H1 (cell line): ENCODE measurements at regions not wholly inside any gene's neighbourhood (a gene's known extent, or its start where the extent isn't known, plus 50 kb on each side); places are given as distances from the start of the nearest gene placed in this dataset.

Source experiments
- CTCF ChIA-PET: fragments of 300-600 bp; sonication (Branson Sonifier 250); formaldehyde crosslinking; loops from one replicate; lab custom pipeline; 2021; ENCODE audit not compliant: partially characterized antibody; lab: Charles Lee
- POLR2A ChIA-PET: fragments of 300-600 bp; sonication (Branson Sonifier 250); formaldehyde crosslinking; loops from one replicate; lab custom pipeline; 2021; ENCODE audit warnings: inconsistent platforms; ENCODE audit not compliant: partially characterized antibody; lab: Charles Lee
- DNase-seq, 2 experiments: peaks; one replicate each; pipeline versions ENCODE4 v3.0.0 to v3.0.0-alpha.2; 2010 to 2022; ENCODE audit warnings: low spot score in 2 of 2, low read depth in 1 of 2, mixed read lengths in 1 of 2
- FAIRE-seq: peaks from 2 replicates; lab custom pipeline; 2011; peaks lifted over from hg19 to GRCh38; lab: Jason Lieb, UNC
- H2AFZ ChIP-seq: 2 replicates; pipeline ENCODE4 v1.8.1; 2012; ENCODE audit warnings: low read length, inconsistent platforms
- H2AK5ac ChIP-seq: 2 replicates; pipeline ENCODE4 v1.6.1; 2013; ENCODE audit warnings: low read depth, low read length
- H2BK120ac ChIP-seq: replicated peaks from 2 replicates; pipeline ENCODE3; 2013; ENCODE audit warnings: low read depth, low read length, inconsistent platforms
- H2BK12ac ChIP-seq: 2 replicates; pipeline ENCODE4 v1.6.1; 2013; ENCODE audit warnings: low read depth, low read length
- H2BK15ac ChIP-seq: 2 replicates; pipeline ENCODE4 v1.6.1; 2013; ENCODE audit warnings: low read length
- H2BK20ac ChIP-seq: 2 replicates; pipeline ENCODE4 v1.6.1; 2013; ENCODE audit warnings: low read length
- H2BK5ac ChIP-seq: 2 replicates; pipeline ENCODE4 v1.6.1; 2013; ENCODE audit warnings: low read depth, low read length
- H3K14ac ChIP-seq: 2 replicates; pipeline ENCODE4 v1.6.1; 2013; ENCODE audit warnings: inconsistent platforms; ENCODE audit not compliant: insufficient read length
- H3K18ac ChIP-seq: 2 replicates; pipeline ENCODE4 v1.6.1; 2013; ENCODE audit warnings: low read length; ENCODE audit errors: extremely low read depth
- H3K23ac ChIP-seq: 2 replicates; pipeline ENCODE4 v1.6.1; 2013; ENCODE audit warnings: inconsistent platforms; ENCODE audit not compliant: insufficient read length
- H3K23me2 ChIP-seq: 2 replicates; pipeline ENCODE4 v1.6.1; 2013; ENCODE audit warnings: low read depth, low read length
- H3K27ac ChIP-seq: 2 replicates; pipeline ENCODE4 v1.6.1; 2011; ENCODE audit warnings: low read depth, low read length, inconsistent platforms
- H3K27me3 ChIP-seq, 4 experiments: replicated peaks in 1 of 4; 1 replicate in 1 of 4; 2 replicates in 3 of 4; pipeline versions ENCODE4 v1.6.1 to v1.8.1; 2011 to 2013; ENCODE audit warnings: low read length in 3 of 4, mild to moderate bottlenecking in 3 of 4, inconsistent platforms in 2 of 4, mixed read lengths in 2 of 4, moderate library complexity in 1 of 4; ENCODE audit not compliant: control insufficient read depth in 3 of 4, insufficient read depth in 3 of 4; ENCODE audit errors: extremely low read depth in 1 of 4
- H3K36me3 ChIP-seq, 4 experiments: 2 replicates each; pipeline versions ENCODE4 v1.6.1 to v1.8.1; 2011 to 2013; ENCODE audit warnings: mild to moderate bottlenecking in 4 of 4, low read length in 3 of 4, moderate library complexity in 2 of 4, control low read depth in 1 of 4, inconsistent platforms in 1 of 4; ENCODE audit not compliant: insufficient read depth in 4 of 4, control insufficient read depth in 2 of 4
- H3K4ac ChIP-seq: replicated peaks from 2 replicates; pipeline ENCODE3; 2013; ENCODE audit warnings: low read length, low read depth, mixed read lengths, inconsistent platforms; ENCODE audit not compliant: insufficient read length
- H3K4me1 ChIP-seq, 4 experiments: replicated peaks in 1 of 4; 1 replicate in 1 of 4; 2 replicates in 3 of 4; pipeline versions ENCODE4 v1.6.1 to v1.8.1; 2011 to 2013; ENCODE audit warnings: low read length in 3 of 4, inconsistent platforms in 2 of 4, mixed read lengths in 1 of 4; ENCODE audit not compliant: insufficient read depth in 4 of 4, control insufficient read depth in 3 of 4
- H3K4me2 ChIP-seq, 2 experiments: 2 replicates each; pipeline versions ENCODE4 v1.6.1 to v1.8.1; 2011 to 2013; ENCODE audit warnings: low read depth in 2 of 2, low read length in 2 of 2, control low read depth in 1 of 2, inconsistent platforms in 1 of 2, mild to moderate bottlenecking in 1 of 2; ENCODE audit not compliant: insufficient read depth in 1 of 2
- H3K4me3 ChIP-seq, 4 experiments: fragments of 200-600, 300-600 bp in 1 of 4; sonication (generic), shearing (Covaris generic), sonication (Bioruptor Twin) in 1 of 4; 2 replicates each; pipeline versions ENCODE4 v1.5.1 to v1.8.1; 2011 to 2016; ENCODE audit warnings: low read length in 4 of 4, low read depth in 3 of 4, control low read depth in 2 of 4, inconsistent platforms in 2 of 4, mild to moderate bottlenecking in 2 of 4, mixed read lengths in 1 of 4, moderate library complexity in 1 of 4; ENCODE audit not compliant: insufficient read depth in 2 of 4; ENCODE audit errors: extremely low read depth in 1 of 4
- H3K56ac ChIP-seq: replicated peaks from 2 replicates; pipeline ENCODE3; 2013; ENCODE audit warnings: low read depth, mild to moderate bottlenecking, mixed read lengths, low read length, inconsistent platforms; ENCODE audit not compliant: insufficient read length
- H3K79me1 ChIP-seq: 2 replicates; pipeline ENCODE4 v1.6.1; 2013; ENCODE audit warnings: low read depth, low read length, control low read depth
- H3K79me2 ChIP-seq, 2 experiments: 2 replicates each; pipeline versions ENCODE4 v1.6.1 to v1.8.1; 2012 to 2013; ENCODE audit warnings: low read length in 2 of 2, mild to moderate bottlenecking in 2 of 2, inconsistent platforms in 1 of 2; ENCODE audit not compliant: insufficient read depth in 2 of 2, control insufficient read depth in 1 of 2
- H3K9ac ChIP-seq, 4 experiments: replicated peaks in 1 of 4; 1 replicate in 1 of 4; 2 replicates in 3 of 4; pipeline versions ENCODE4 v1.6.1 to v1.8.1; 2011 to 2013; ENCODE audit warnings: low read depth in 3 of 4, low read length in 3 of 4, control low read depth in 2 of 4, mild to moderate bottlenecking in 2 of 4, moderate library complexity in 2 of 4, inconsistent platforms in 1 of 4; ENCODE audit errors: extremely low read depth in 1 of 4
- H3K9me3 ChIP-seq, 2 experiments: 2 replicates each; pipeline versions ENCODE4 v1.6.1 to v1.8.1; 2012 to 2013; ENCODE audit warnings: mild to moderate bottlenecking in 2 of 2, moderate library complexity in 2 of 2, control low read depth in 1 of 2, inconsistent platforms in 1 of 2, low read depth in 1 of 2, low read length in 1 of 2, mixed read lengths in 1 of 2; ENCODE audit not compliant: insufficient read depth in 2 of 2
- H4K20me1 ChIP-seq, 2 experiments: replicated peaks in 1 of 2; 2 replicates each; pipeline versions ENCODE3 to v1.8.1; 2011 to 2013; ENCODE audit warnings: inconsistent platforms in 2 of 2, low read length in 2 of 2, mild to moderate bottlenecking in 1 of 2; ENCODE audit not compliant: insufficient read depth in 2 of 2, control insufficient read depth in 1 of 2
- H4K5ac ChIP-seq: 2 replicates; pipeline ENCODE4 v1.6.1; 2013; ENCODE audit warnings: low read length, low read depth, mixed read lengths, inconsistent platforms; ENCODE audit not compliant: insufficient read length
- H4K8ac ChIP-seq: 2 replicates; pipeline ENCODE4 v1.8.0; 2013; ENCODE audit warnings: mild to moderate bottlenecking, moderate library complexity, low read length, inconsistent platforms; ENCODE audit not compliant: insufficient read depth; ENCODE audit errors: extremely low read depth
- H4K91ac ChIP-seq: replicated peaks from 2 replicates; pipeline ENCODE3; 2013; ENCODE audit warnings: low read length, mixed read lengths, inconsistent platforms; ENCODE audit not compliant: insufficient read length
- ASH2L ChIP-seq: fragments of 200-600, 300-600 bp; sonication (generic); IDR thresholded peaks from one replicate; pipeline ENCODE4 v1.7.1; 2017; ENCODE audit warnings: low read length
- CBX8 ChIP-seq: fragments of 300-800, 300-1000 bp; sonication (generic); IDR thresholded peaks from 2 replicates; pipeline ENCODE4 v1.7.1; 2016; ENCODE audit warnings: low read depth, low read length, borderline replicate concordance
- CEBPB ChIP-seq: IDR thresholded peaks from 2 replicates; pipeline ENCODE4 v1.6.1; 2012; ENCODE audit warnings: low read depth, low read length
- CHD2 ChIP-seq: IDR thresholded peaks from 2 replicates; pipeline ENCODE4 v1.6.1; 2012; ENCODE audit warnings: low read length, improper control_type of control experiment
- GTF2F1 ChIP-seq: IDR thresholded peaks from 2 replicates; pipeline ENCODE4 v1.6.1; 2012; ENCODE audit warnings: low read depth, low read length, improper control_type of control experiment, borderline replicate concordance
- POU5F1 ChIP-seq: IDR thresholded peaks from 2 replicates; pipeline ENCODE4 v1.6.1; 2011; ENCODE audit warnings: low read depth, mild to moderate bottlenecking, low read length, moderate library complexity
- RXRA ChIP-seq: IDR thresholded peaks from 2 replicates; pipeline ENCODE4 v1.6.1; 2011; ENCODE audit warnings: low read depth, mild to moderate bottlenecking, low read length, moderate library complexity; ENCODE audit not compliant: insufficient read depth
- SIN3A ChIP-seq, 2 experiments: IDR thresholded peaks in 1 of 2; conservative IDR thresholded peaks in 1 of 2; 2 replicates each; pipeline ENCODE4 v1.6.1; 2011 to 2012; ENCODE audit warnings: low read length in 2 of 2, improper control_type of control experiment in 1 of 2, low read depth in 1 of 2, mild to moderate bottlenecking in 1 of 2
- SP4 ChIP-seq: IDR thresholded peaks from 2 replicates; pipeline ENCODE4 v1.6.1; 2012; ENCODE audit warnings: low read length, inconsistent platforms
- WGBS, 2 experiments: shearing (Covaris generic) in 1 of 2; methylation state at CpG; one replicate each; pipeline versions ENCODE4 v1.1.6 to v1.1.7; 2013 to 2015; ENCODE audit warnings: low lambda C conversion rate in 2 of 2, mixed read lengths in 2 of 2, inconsistent platforms in 1 of 2, low coverage in 1 of 2, missing lambda C conversion rate in 1 of 2; ENCODE audit not compliant: insufficient replicate concordance in 2 of 2, insufficient coverage in 1 of 2, insufficient read length in 1 of 2; ENCODE audit errors: extremely low coverage in 1 of 2, missing lambda C conversion rate in 1 of 2; 5-methylcytosine and 5-hydroxymethylcytosine counted together
- TF ChIP-seq, protein P1 (sequence below): IDR thresholded peaks from 2 replicates; pipeline ENCODE4 v1.6.1; 2012; ENCODE audit warnings: inconsistent platforms
- TF ChIP-seq, protein P2 (sequence below): IDR thresholded peaks from 2 replicates; pipeline ENCODE4 v1.6.1; 2011; ENCODE audit warnings: low read depth, mild to moderate bottlenecking, low read length; ENCODE audit not compliant: insufficient read depth
- TF ChIP-seq, protein P3 (sequence below): IDR thresholded peaks from 2 replicates; pipeline ENCODE4 v1.6.1; 2012; ENCODE audit warnings: low read length, inconsistent platforms

DNA sequence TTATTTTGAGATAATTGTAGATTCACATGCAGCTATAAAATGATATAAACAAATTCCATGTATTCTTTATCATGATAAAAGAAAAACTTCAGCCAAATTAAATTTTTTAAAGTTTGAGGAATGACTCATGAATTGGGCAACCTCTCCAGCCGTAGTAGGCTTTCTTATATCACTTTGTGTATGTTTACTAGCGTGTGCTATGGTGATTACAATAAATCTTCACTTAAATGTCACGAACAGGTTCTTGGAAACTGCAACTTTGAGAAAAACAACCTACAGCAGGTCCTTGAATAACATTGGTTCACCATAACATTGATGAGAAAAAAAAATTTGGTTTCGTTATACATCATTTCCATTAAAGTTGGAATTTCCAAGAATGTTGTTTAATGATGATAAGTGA, 730.9 kb upstream of the TYRP1 start:
- DNase-seq (no peak), FAIRE-seq (no peak)
- H3K4me2 ChIP-seq, result no peak overlapping the region
- H3K56ac ChIP-seq, result no peak overlapping the region
- H3K14ac ChIP-seq, result no peak overlapping the region
- 60% methylated on average over 4 of the region's 4 CpGs; no CpG with 5 or more reads in 1 of the 2 experiments for WGBS, 2 experiments
- ChIA-PET CTCF (no interaction called here), POLR2A (no interaction called here)
- H4K20me1 ChIP-seq, result no peaks in the 10 kb centered on the region
- H2BK5ac ChIP-seq, result no peak overlapping the region
- no peaks in the 10 kb centered on the region for H3K9me3 ChIP-seq
- H3K4me1 ChIP-seq, result peaks cover 0 to 2% (median 0%) of the 10 kb centered on the region in 4 experiments; a peak in 1 of 7 replicates
- no peak overlapping the region for H4K91ac ChIP-seq
- H3K9ac ChIP-seq, result no peak overlapping the region
- H3K4me3 ChIP-seq, result no peak overlapping the region
- no peak overlapping the region for H2BK15ac ChIP-seq
- H3K27me3 ChIP-seq, result no peaks in the 10 kb centered on the region; a peak in 1 of 7 replicates
- H2BK120ac ChIP-seq, result no peak overlapping the region
- H3K18ac ChIP-seq, result no peak overlapping the region
- no peak overlapping the region for H4K8ac ChIP-seq
- H2AFZ ChIP-seq, result no peak overlapping the region
- no peak overlapping the region for H2BK12ac ChIP-seq
- H3K27ac ChIP-seq, result no peak overlapping the region
- no peaks in the 10 kb centered on the region for H3K79me1 ChIP-seq
- H2BK20ac ChIP-seq, result no peak overlapping the region
- no peak overlapping the region for H2AK5ac ChIP-seq
- no peaks in the 10 kb centered on the region for H3K36me3 ChIP-seq
- H4K5ac ChIP-seq, result no peak overlapping the region
- H3K23ac ChIP-seq, result no peak overlapping the region
- H3K4ac ChIP-seq, result no peak overlapping the region
- H3K23me2 ChIP-seq, result no peaks in the 10 kb centered on the region
- no peaks in the 10 kb centered on the region for H3K79me2 ChIP-seq
- TF ChIP-seq CEBPB (no peak), SP4 (no peak), CBX8 (no peak), POU5F1 (no peak), RXRA (no peak), CHD2 (no peak), GTF2F1 (no peak), ASH2L (no peak), SIN3A (conservative IDR thresholded peaks at IDR 0.05 in 1 of 2, IDR thresholded peaks at IDR 0.05 in 1 of 2; ENCODE audit: low read depth in 1 of 2, low read length in 2 of 2) (no peak)
- TF ChIP-seq, protein P1, sequence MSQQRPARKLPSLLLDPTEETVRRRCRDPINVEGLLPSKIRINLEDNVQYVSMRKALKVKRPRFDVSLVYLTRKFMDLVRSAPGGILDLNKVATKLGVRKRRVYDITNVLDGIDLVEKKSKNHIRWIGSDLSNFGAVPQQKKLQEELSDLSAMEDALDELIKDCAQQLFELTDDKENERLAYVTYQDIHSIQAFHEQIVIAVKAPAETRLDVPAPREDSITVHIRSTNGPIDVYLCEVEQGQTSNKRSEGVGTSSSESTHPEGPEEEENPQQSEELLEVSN, result no peak
- TF ChIP-seq, protein P2, sequence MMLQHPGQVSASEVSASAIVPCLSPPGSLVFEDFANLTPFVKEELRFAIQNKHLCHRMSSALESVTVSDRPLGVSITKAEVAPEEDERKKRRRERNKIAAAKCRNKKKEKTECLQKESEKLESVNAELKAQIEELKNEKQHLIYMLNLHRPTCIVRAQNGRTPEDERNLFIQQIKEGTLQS, result no peak
- TF ChIP-seq, protein P3, sequence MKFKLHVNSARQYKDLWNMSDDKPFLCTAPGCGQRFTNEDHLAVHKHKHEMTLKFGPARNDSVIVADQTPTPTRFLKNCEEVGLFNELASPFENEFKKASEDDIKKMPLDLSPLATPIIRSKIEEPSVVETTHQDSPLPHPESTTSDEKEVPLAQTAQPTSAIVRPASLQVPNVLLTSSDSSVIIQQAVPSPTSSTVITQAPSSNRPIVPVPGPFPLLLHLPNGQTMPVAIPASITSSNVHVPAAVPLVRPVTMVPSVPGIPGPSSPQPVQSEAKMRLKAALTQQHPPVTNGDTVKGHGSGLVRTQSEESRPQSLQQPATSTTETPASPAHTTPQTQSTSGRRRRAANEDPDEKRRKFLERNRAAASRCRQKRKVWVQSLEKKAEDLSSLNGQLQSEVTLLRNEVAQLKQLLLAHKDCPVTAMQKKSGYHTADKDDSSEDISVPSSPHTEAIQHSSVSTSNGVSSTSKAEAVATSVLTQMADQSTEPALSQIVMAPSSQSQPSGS, result no peak
